GM18505 (cell line): ENCODE measurements at regions not wholly inside any gene's neighbourhood (a gene's known extent, or its start where the extent isn't known, plus 50 kb on each side); places are given as distances from the start of the nearest gene placed in this dataset.

ENCODE experiments used
- ATAC-seq: cut with Tn5 transposase; IDR thresholded peaks from one replicate; pipeline ENCODE4 v1.9.1; 2021; ENCODE audit not compliant: unreplicated experiment
- POLR2A ChIP-seq: IDR thresholded peaks from 4 replicates; pipeline ENCODE4 v1.6.1; 2011; ENCODE audit warnings: borderline replicate concordance; ENCODE audit not compliant: insufficient read depth, insufficient read length; ENCODE audit errors: extremely low read depth

GRCh38 chr7:118626739-118627138 is 402.2 kb downstream of the ANKRD7 start:
- TF ChIP-seq POLR2A: no peak
- ATAC-seq: no peak

DNA sequence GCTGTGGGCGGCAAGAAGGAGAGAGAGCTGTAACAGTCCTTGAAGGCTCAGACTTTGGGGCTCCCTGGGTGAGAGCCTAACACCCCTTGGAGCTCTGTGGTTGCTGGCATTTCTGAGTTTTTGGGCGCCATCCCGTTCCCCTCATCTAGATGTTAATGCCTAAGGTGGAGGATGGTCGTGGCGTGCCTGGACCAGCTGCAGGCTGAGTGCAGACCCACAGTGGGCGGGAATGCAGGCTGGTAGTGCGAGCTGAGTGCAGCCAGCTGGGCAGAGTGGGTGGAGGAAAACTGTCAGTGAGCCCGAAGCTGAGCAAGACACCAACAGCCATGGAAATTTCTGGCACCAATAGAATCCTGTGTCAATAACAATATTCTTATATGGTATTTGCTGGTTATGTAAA is 403.0 kb downstream of the ANKRD7 start:
- ATAC-seq: no peak
- TF ChIP-seq POLR2A: no peak

DNA sequence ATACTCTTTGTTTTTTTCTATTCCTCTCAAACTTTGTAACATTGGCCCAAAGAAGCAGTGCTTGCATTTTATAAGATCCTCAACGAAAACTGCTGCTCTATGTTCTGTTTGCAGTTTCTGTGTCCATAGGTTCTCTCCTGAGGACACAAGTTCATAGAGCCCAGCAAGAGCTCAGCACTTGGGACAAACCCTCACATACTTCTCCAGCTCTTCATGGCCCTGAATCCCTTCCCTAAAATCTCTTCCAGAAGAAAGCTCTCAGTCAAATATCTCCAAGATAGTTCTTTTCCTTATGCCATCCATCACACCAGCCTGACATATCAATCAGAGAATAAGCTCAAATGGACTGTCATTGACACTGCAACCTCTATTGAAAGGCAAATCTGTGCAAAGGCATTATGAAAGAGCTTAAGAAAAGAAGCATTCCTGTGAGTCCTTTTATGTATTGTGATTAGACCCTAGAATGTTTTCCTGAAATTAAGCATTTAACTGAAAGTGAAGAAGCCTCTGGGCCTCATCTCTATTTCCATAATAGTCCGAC is 405.5 kb downstream of the ANKRD7 start:
- ATAC-seq: no peak
- no peak for TF ChIP-seq POLR2A

- ATAC-seq: no peak
- TF ChIP-seq POLR2A: no peak
Measured at GRCh38 chr7:118642396-118642795, 417.9 kb downstream of the ANKRD7 start.

DNA sequence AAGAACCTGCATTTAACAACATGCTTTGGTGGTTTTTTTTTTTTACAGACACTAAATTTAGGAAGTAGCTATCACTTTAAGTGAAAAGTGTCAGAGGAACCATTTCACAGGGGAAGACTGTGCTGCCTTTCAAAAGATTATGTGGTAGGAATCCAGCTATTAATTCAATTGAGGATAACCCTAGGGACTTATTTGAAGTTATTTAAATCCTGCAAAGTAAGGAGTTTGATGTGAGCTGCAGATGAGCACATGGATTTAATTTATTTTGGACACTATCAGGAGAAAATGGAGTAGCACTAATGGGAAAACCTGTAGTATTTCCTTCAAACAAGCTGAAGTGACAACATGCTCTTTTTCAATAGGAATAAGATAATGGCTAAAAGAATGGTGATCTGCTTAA is 419.8 kb downstream of the ANKRD7 start:
- no peak for TF ChIP-seq POLR2A
- ATAC-seq: no peak

DNA sequence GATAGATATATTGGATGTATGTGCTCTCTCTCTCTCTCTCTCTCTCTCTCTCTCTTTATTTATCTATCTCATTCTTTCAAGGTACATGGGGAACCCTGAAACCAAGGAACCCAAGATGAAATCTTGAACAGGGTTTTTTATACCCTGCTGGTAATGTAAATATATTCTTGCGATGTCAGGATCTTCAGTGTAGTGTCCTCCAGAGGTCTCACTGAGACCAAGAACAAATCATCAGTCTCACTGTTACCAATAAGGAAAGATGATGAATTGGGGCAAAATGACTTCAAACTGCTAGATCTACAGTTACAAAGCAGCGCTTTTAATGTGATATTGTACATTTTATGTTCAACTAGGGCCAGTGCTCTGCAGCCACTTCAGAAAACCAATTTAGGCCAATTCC is 423.5 kb downstream of the ANKRD7 start:
- no peak for TF ChIP-seq POLR2A
- ATAC-seq: no peak

DNA sequence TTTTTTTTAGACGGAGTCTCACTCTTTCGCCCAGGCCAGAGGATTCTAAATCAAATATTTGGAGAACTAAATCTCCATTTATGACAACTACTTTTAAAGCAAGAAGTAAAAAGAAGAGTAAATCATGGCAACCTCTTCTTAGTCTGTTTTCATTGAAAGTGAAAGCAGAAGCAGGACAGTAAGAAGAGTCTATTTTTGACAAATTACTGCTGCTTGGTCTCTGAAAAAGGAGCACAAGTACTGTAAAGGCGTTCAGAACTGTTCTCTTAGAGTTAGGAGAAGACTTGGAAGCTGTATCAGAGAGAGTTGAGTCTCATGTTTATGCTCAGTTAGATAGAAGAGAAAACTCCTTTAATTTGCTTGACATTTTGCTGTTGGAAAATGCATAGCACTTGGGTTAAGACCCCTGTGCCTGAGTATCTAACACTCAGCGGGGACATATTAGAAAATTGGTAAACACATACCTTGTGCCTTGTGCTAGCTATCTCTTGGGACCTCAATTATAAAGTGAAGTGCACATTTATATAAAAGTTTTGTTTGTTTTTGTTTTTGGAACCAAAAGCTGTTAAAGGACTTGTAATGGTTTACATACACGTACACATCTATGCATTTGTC is 433.0 kb downstream of the ANKRD7 start:
- TF ChIP-seq POLR2A: no peak
- ATAC-seq: peak; percentile 90

DNA sequence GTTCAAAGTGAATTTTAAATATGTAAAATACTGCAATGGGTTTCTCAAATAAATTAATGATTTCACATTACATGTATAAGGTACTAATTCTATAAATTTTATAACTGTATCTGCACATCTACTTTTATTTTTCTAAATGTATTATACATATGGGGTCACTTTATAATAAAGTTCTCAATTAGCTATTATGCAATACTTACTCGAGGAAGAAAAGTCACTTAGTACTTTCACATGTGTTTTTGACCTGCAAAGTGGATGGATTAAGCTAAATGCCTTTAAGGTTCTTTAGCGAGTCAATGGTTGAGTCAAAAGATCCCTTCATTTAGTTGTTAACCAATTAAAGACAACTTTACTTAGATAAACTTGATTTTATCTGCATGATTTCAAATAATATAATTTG is 437.8 kb downstream of the ANKRD7 start:
- ATAC-seq: no peak
- no peak for TF ChIP-seq POLR2A

DNA sequence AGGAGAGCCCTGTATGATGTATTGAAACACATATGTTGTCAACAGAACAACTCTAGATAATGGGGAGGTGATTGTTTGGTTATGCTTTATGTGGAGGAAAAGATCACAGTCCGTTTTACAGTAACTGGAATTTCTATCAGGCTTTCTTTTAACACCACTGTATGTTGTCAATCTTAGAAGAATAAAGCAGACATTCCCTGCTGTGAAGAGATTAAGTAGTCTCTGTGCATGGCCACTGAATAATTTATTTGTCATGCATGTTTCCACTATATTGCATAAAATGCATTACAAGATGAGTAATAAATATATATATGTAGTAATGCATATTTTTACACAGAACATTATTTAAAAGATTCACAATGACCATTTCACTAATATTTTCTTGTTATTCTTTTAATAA is 440.0 kb downstream of the ANKRD7 start:
- no peak for ATAC-seq
- TF ChIP-seq POLR2A: no peak

- no peak for ATAC-seq
- no peak for TF ChIP-seq POLR2A
Measured at GRCh38 chr7:118671149-118671548, 446.6 kb downstream of the ANKRD7 start.

GRCh38 chr7:118684796-118685195 is 460.3 kb downstream of the ANKRD7 start:
- ATAC-seq: no peak

GRCh38 chr7:118689403-118689802 is 464.9 kb downstream of the ANKRD7 start:
- no peak for TF ChIP-seq POLR2A
- ATAC-seq: no peak

More at GRCh38 chr7:118684796-118685195, 460.3 kb downstream of the ANKRD7 start:
- TF ChIP-seq POLR2A: no peak

- ATAC-seq: peak; percentile 50
- TF ChIP-seq POLR2A: no peak
Measured at GRCh38 chr7:118696879-118697278, 472.4 kb downstream of the ANKRD7 start.

- TF ChIP-seq POLR2A: no peak
- no peak for ATAC-seq
Measured at GRCh38 chr7:118699222-118699621, 474.7 kb downstream of the ANKRD7 start.

DNA sequence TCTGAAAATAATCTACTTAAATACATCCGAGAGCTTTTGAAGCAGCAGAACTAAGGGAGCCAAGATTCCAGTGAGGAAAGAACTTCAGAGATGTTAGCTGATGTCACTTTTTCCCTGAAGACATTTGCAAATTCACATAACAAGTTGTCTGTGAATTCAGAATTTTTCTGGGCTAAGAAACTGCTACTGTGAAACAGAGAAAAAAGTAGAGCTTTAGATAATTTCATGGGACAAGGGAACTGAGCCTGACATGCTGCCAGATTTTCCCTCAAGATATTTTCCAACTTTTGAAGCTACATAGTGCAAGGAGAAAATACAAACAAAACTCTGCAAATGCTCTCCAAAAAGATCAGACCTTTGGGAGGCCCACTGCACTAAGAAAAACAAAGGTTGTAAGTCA is 484.2 kb downstream of the ANKRD7 start:
- no peak for ATAC-seq
- no peak for TF ChIP-seq POLR2A
